ENCODE measurements at regions not wholly inside any gene's neighbourhood (a gene's known extent, or its start where the extent isn't known, plus 50 kb on each side); places are given as distances from the start of the nearest gene placed in this dataset.
A peak's percentile ranks its signal among the peaks of the same experiment; 100 is the strongest.

GRCh38 chr16:85169333-85170065 is 57.2 kb upstream of the CIBAR2 start:
- Histone ChIP-seq H3K4me3 (ENCODE audit: low read depth in 1 of 2, low read length in 2 of 2) (peak overlapping the region; percentile 38), H3K27ac (ENCODE audit: low read depth, low read length) (no peak overlapping the region), H3K9me3 (ENCODE audit: low read length) (no peaks in the 10 kb centered on the region), H3K9ac (ENCODE audit: low read length) (no peak overlapping the region), H3K27me3 (ENCODE audit: control insufficient read depth in 1 of 2, insufficient read depth in 2 of 2, low read length in 2 of 2) (no peaks in the 10 kb centered on the region), H3K36me3 (ENCODE audit: insufficient read depth, low read length) (no peaks in the 10 kb centered on the region), H3K4me1 (ENCODE audit: insufficient read depth, low read length) (peaks cover 76% of the 10 kb centered on the region)

- Histone ChIP-seq H3K9me3 (ENCODE audit: low read length) (no peaks in the 10 kb centered on the region), H3K27me3 (ENCODE audit: control insufficient read depth in 1 of 2, insufficient read depth in 2 of 2, low read length in 2 of 2) (no peaks in the 10 kb centered on the region), H3K36me3 (ENCODE audit: insufficient read depth, low read length) (no peaks in the 10 kb centered on the region), H3K9ac (ENCODE audit: low read length) (no peak overlapping the region), H3K4me1 (ENCODE audit: insufficient read depth, low read length) (peaks cover 76% of the 10 kb centered on the region), H3K27ac (ENCODE audit: low read depth, low read length) (no peak overlapping the region), H3K4me3 (ENCODE audit: low read depth in 1 of 2, low read length in 2 of 2) (peak overlapping the region; percentile 38)
Measured at GRCh38 chr16:85170066-85170491, 57.8 kb upstream of the CIBAR2 start.

DNA sequence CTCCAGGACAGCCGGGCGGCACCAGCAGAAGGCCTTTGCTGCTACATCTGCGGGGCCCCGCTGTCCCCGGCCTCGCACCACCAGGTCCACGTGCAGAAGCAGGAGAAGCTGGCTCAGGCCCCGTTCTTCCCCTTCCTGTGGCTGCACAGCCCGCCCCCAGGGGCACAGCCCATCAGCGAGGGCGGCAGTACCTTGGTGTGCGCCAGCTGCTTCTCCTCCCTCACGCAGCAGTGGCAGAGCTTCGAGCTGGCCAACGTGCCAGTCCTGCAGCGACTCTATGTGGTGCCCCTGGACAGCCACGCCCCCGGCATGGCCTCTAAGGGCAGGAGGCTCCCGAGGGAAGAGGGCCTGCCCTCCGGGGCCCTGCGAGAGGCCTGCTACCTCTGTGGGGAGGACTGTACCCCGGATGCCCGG is 58.3 kb upstream of the CIBAR2 start:
- Histone ChIP-seq H3K4me3 (ENCODE audit: low read depth in 1 of 2, low read length in 2 of 2) (peak overlapping the region; percentile 9 to 57), H3K9me3 (ENCODE audit: low read length) (no peaks in the 10 kb centered on the region), H3K9ac (ENCODE audit: low read length) (no peak overlapping the region), H3K36me3 (ENCODE audit: insufficient read depth, low read length) (no peaks in the 10 kb centered on the region), H3K27ac (ENCODE audit: low read depth, low read length) (no peak overlapping the region), H3K4me1 (ENCODE audit: insufficient read depth, low read length) (peaks cover 74% of the 10 kb centered on the region), H3K27me3 (ENCODE audit: control insufficient read depth in 1 of 2, insufficient read depth in 2 of 2, low read length in 2 of 2) (no peaks in the 10 kb centered on the region)

GRCh38 chr16:85171004-85171758 is 58.9 kb upstream of the CIBAR2 start:
- no peaks in the 10 kb centered on the region for H3K36me3 ChIP-seq (ENCODE audit: insufficient read depth, low read length)
- H3K27me3 ChIP-seq (ENCODE audit: control insufficient read depth in 1 of 2, insufficient read depth in 2 of 2, low read length in 2 of 2) = no peaks in the 10 kb centered on the region
- no peak overlapping the region for H3K9ac ChIP-seq (ENCODE audit: low read length)
- peaks cover 71% of the 10 kb centered on the region for H3K4me1 ChIP-seq (ENCODE audit: insufficient read depth, low read length)
- H3K27ac ChIP-seq (ENCODE audit: low read depth, low read length) = no peak overlapping the region
- peak overlapping the region; percentile 9 to 57 for H3K4me3 ChIP-seq (ENCODE audit: low read depth in 1 of 2, low read length in 2 of 2)
- no peaks in the 10 kb centered on the region for H3K9me3 ChIP-seq (ENCODE audit: low read length)

- no peak overlapping the region for H3K9ac ChIP-seq (ENCODE audit: low read length)
- H3K4me1 ChIP-seq (ENCODE audit: insufficient read depth, low read length) = peaks cover 70% of the 10 kb centered on the region
- peak overlapping the region; percentile 40 for H3K27ac ChIP-seq (ENCODE audit: low read depth, low read length)
- H3K4me3 ChIP-seq (ENCODE audit: low read depth in 1 of 2, low read length in 2 of 2) = peak overlapping the region; percentile 9 to 57
- no peaks in the 10 kb centered on the region for H3K27me3 ChIP-seq (ENCODE audit: control insufficient read depth in 1 of 2, insufficient read depth in 2 of 2, low read length in 2 of 2)
- H3K9me3 ChIP-seq (ENCODE audit: low read length) = no peaks in the 10 kb centered on the region
- H3K36me3 ChIP-seq (ENCODE audit: insufficient read depth, low read length) = no peaks in the 10 kb centered on the region
Measured at GRCh38 chr16:85171759-85172454, 59.6 kb upstream of the CIBAR2 start.

- Histone ChIP-seq H3K4me3 (ENCODE audit: low read depth in 1 of 2, low read length in 2 of 2) (peak overlapping the region; percentile 9 to 57), H3K9me3 (ENCODE audit: low read length) (no peaks in the 10 kb centered on the region), H3K36me3 (ENCODE audit: insufficient read depth, low read length) (no peaks in the 10 kb centered on the region), H3K4me1 (ENCODE audit: insufficient read depth, low read length) (peaks cover 70% of the 10 kb centered on the region), H3K9ac (ENCODE audit: low read length) (no peak overlapping the region), H3K27ac (ENCODE audit: low read depth, low read length) (peak overlapping the region; percentile 40), H3K27me3 (ENCODE audit: control insufficient read depth in 1 of 2, insufficient read depth in 2 of 2, low read length in 2 of 2) (no peaks in the 10 kb centered on the region)
Measured at GRCh38 chr16:85172455-85173145, 60.3 kb upstream of the CIBAR2 start.

DNA sequence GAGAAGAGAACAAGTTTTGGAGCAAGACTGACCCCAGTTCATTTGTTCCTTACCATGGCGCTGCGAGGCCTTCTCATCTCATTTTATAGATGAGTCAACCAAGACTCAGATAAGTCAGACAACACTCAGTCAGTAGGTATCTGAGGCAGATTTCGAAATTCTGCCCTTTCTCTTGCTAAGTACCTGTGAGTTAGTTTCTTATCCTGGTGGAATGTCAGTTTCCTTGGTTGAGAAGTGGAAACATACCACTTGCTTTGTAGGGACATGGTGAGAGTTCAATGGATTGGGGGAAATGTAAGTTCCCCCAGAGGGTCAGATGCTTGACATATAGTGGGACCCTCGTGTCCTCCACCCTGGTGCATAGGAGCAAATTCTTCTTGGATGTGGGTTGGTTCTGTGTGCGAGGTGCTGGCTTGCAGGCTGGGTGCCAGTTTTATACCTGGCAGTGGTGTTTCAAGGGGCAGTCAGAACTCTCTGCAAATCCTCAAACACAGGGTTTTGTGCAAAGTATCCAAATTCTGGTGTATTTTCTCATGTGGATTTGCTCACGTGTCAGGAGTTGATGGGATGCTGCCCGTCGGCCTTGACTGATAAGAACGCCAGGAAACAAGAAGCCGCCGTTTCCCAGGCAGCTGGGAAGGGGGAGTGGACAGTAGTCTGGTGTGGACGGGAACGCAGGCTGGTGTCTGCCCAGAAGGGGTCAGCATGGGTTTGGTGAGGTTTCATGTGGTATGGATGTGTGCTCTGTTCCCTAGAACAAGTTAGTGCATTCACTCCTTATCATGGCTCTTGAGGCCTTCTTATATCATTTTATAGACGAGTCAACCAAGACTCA is 61.1 kb upstream of the CIBAR2 start:
- Histone ChIP-seq H3K4me1 (ENCODE audit: insufficient read depth, low read length) (peaks cover 64% of the 10 kb centered on the region), H3K27me3 (ENCODE audit: control insufficient read depth in 1 of 2, insufficient read depth in 2 of 2, low read length in 2 of 2) (no peaks in the 10 kb centered on the region), H3K36me3 (ENCODE audit: insufficient read depth, low read length) (no peaks in the 10 kb centered on the region), H3K4me3 (ENCODE audit: low read depth in 1 of 2, low read length in 2 of 2) (peak overlapping the region in 1 of 2 donors; percentile 57), H3K27ac (ENCODE audit: low read depth, low read length) (peak overlapping the region; percentile 6), H3K9me3 (ENCODE audit: low read length) (no peaks in the 10 kb centered on the region), H3K9ac (ENCODE audit: low read length) (peak overlapping the region; percentile 6)

DNA sequence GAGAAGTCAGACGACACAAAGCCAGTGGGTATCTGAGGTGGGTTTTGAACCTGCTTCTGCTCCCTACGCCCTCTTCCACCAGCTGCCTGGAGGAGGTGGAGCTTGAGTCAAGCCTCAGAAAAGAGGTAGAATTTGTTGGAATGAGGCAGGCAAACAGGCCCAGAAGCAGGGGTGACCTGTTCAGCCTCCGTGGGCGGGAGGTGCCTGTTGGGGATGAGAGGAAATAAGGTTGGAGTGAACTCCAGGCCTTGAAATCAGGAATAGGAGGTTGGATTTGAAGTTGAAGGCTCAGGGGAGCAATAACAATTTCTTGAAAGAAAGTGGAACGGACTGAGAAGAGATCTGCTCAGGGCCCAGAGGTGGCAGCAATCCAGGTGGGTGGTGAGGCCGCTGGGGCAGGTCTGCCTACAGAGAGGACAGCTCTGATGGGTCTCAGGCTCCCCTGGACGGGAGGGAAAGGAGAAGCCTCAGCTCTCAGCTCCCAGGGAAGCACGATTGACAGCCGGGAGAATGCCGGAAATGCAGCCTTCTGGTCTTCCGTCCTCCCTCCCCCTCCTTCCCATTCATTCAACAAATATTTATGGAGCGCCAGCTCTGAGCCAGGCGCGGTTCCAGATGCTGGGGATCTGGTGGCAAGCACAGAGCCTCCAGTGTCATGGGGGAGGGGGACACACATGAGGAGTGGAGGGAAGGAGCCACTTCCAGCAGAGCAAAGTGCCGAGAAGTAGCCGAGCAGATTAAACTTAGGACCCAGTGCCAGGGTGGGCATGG is 61.9 kb upstream of the CIBAR2 start:
- peak overlapping the region in 1 of 2 donors; percentile 30 for H3K4me3 ChIP-seq (ENCODE audit: low read depth in 1 of 2, low read length in 2 of 2)
- peak overlapping the region; percentile 6 for H3K27ac ChIP-seq (ENCODE audit: low read depth, low read length)
- H3K27me3 ChIP-seq (ENCODE audit: control insufficient read depth in 1 of 2, insufficient read depth in 2 of 2, low read length in 2 of 2) = no peaks in the 10 kb centered on the region
- H3K4me1 ChIP-seq (ENCODE audit: insufficient read depth, low read length) = peaks cover 60% of the 10 kb centered on the region
- H3K9ac ChIP-seq (ENCODE audit: low read length) = peak overlapping the region; percentile 6
- no peaks in the 10 kb centered on the region for H3K36me3 ChIP-seq (ENCODE audit: insufficient read depth, low read length)
- H3K9me3 ChIP-seq (ENCODE audit: low read length) = no peaks in the 10 kb centered on the region

- H3K36me3 ChIP-seq (ENCODE audit: insufficient read depth, low read length) = no peaks in the 10 kb centered on the region
- no peaks in the 10 kb centered on the region for H3K9me3 ChIP-seq (ENCODE audit: low read length)
- peak overlapping the region in 1 of 2 donors; percentile 30 for H3K4me3 ChIP-seq (ENCODE audit: low read depth in 1 of 2, low read length in 2 of 2)
- peaks cover 60% of the 10 kb centered on the region for H3K4me1 ChIP-seq (ENCODE audit: insufficient read depth, low read length)
- peak overlapping the region; percentile 44 for H3K27ac ChIP-seq (ENCODE audit: low read depth, low read length)
- H3K9ac ChIP-seq (ENCODE audit: low read length) = no peak overlapping the region
- H3K27me3 ChIP-seq (ENCODE audit: control insufficient read depth in 1 of 2, insufficient read depth in 2 of 2, low read length in 2 of 2) = no peaks in the 10 kb centered on the region
Measured at GRCh38 chr16:85174871-85175723, 62.8 kb upstream of the CIBAR2 start.
